ENCODE measurements at regions not wholly inside any gene's neighbourhood (a gene's known extent, or its start where the extent isn't known, plus 50 kb on each side); places are given as distances from the start of the nearest gene placed in this dataset.

DNA sequence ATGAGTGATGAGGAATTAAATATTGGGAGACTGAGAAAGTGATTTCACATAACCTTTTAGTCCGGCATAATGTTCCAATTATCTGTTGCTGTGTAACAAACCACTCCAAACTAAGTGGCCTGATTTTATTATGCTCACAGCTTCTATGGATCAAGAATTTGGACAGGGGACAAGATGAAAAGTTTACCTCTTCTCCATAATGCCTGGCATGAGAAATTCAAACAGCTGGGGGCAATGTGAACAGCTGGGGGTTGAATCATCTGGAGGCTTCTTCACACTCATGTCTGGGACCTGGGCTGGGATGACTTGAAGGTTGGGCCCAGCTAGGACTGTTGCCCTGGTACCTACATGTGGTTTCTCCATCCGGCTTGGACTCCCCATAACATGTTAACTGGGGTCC is 99.4 kb upstream of the DRD2 start:
- TF ChIP-seq, protein P1, sequence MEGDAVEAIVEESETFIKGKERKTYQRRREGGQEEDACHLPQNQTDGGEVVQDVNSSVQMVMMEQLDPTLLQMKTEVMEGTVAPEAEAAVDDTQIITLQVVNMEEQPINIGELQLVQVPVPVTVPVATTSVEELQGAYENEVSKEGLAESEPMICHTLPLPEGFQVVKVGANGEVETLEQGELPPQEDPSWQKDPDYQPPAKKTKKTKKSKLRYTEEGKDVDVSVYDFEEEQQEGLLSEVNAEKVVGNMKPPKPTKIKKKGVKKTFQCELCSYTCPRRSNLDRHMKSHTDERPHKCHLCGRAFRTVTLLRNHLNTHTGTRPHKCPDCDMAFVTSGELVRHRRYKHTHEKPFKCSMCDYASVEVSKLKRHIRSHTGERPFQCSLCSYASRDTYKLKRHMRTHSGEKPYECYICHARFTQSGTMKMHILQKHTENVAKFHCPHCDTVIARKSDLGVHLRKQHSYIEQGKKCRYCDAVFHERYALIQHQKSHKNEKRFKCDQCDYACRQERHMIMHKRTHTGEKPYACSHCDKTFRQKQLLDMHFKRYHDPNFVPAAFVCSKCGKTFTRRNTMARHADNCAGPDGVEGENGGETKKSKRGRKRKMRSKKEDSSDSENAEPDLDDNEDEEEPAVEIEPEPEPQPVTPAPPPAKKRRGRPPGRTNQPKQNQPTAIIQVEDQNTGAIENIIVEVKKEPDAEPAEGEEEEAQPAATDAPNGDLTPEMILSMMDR (IDR thresholded peaks at IDR 0.05): no peak
- TF ChIP-seq POLR2A (IDR thresholded peaks at IDR 0.05): no peak
